Activated CD4-positive, alpha-beta T cell treated with anti-CD3 and anti-CD28 coated beads for 36 hours (primary cell): ENCODE measurements at regions not wholly inside any gene's neighbourhood (a gene's known extent, or its start where the extent isn't known, plus 50 kb on each side); places are given as distances from the start of the nearest gene placed in this dataset.
A peak's percentile ranks its signal among the peaks of the same experiment; 100 is the strongest.
"Not testable (repeated sequence)": the region's sequence is repeated elsewhere in the genome, so short reads cannot be mapped to it uniquely, and the experiment has no call there.

Experiments used
- ATAC-seq: fragments of 200-7000 bp; cut with Tn5 transposase; one replicate; pipeline ENCODE4 v1.10.0; 2021; ENCODE audit warnings: mild to moderate bottlenecking, moderate library complexity
- CTCF ChIA-PET: fragments of 350-600 bp; sonication (Branson Sonifier 250); formaldehyde crosslinking; loops from one replicate; lab custom pipeline; 2021; ENCODE audit warnings: antibody characterized with exemption; lab: Charles Lee
- POLR2A ChIA-PET: fragments of 350-600 bp; sonication (Branson Sonifier 250); formaldehyde crosslinking; loops from one replicate; lab custom pipeline; 2021; ENCODE audit warnings: antibody characterized with exemption, inconsistent platforms; lab: Charles Lee
- DNase-seq: peaks from one replicate; pipeline ENCODE4 v3.0.0-alpha.2; 2020
- H3K27ac Mint-ChIP-seq: one replicate; pipeline ENCODE4 v1.8.0; 2021; ENCODE audit warnings: mixed read lengths
- H3K27me3 Mint-ChIP-seq: one replicate; pipeline ENCODE4 v1.8.0; 2021; ENCODE audit warnings: mixed read lengths
- H3K36me3 Mint-ChIP-seq: one replicate; pipeline ENCODE4 v1.8.0; 2021; ENCODE audit warnings: low read depth, mixed read lengths
- H3K4me1 Mint-ChIP-seq: one replicate; pipeline ENCODE4 v1.8.0; 2021; ENCODE audit warnings: mixed read lengths
- H3K4me3 Mint-ChIP-seq: one replicate; pipeline ENCODE4 v1.8.0; 2021; ENCODE audit warnings: mild to moderate bottlenecking, moderate library complexity, mixed read lengths
- H3K9me3 Mint-ChIP-seq: one replicate; pipeline ENCODE4 v1.8.0; 2021; ENCODE audit warnings: low read depth, mixed read lengths
- intact Hi-C, 2 experiments: fragments of 100-400 bp; cut with DNase I in 1 of 2; cut with micrococcal nuclease in 1 of 2; formaldehyde crosslinking; loops; one replicate each; pipeline versions ENCODE4 v1.14.2 to v1.15.1; 2022 to 2024; cut with DNase I, micrococcal nuclease

DNA sequence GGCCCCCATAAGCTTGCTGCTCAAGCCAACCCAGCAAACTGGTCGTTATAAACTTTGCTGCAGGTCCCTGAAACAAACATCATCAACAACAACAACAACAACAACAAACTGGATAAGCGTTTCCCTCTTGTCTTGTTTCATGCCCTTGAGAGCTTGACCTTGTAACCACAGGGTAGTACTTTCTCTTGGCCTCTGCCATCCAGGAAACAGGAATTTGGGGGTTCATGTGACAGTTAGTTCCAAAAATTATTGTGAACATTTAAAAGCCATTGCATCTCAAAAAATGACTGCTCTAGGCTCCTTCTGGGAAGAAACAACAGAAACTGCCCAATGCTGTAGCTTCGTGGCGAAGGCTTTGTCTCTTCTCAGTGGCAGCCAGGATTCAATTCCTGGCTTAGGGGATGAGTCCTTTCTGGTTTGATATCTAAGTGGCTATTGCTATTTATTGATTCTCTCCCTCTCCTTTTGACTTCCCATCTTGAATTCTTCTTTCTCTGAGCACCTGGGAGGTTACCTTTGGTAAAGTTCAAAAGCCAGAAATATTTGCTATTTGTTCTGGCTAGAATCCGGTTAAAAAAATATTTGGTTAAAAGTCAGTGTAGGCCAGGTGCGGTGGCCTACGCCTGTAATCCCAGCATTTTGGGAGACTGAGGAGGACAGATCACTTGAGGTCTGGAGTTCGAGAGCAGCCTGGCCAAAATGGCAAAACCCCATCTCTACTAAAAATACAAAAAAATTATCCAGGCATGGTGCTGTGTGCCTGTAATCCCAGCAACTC is 52.0 kb upstream of the CPM start:
- CTCF ChIA-PET = no interaction called here
- DNase-seq (no peak), ATAC-seq (no peak)
- intact Hi-C loops = no loop called here
- peaks cover 15% of the 10 kb centered on the region for H3K27me3 Mint-ChIP-seq
- peaks cover 6% of the 10 kb centered on the region for H3K36me3 Mint-ChIP-seq
- POLR2A ChIA-PET = no interaction called here
- H3K9me3 Mint-ChIP-seq = peaks cover 14% of the 10 kb centered on the region
- H3K4me1 Mint-ChIP-seq = no peaks in the 10 kb centered on the region
- H3K4me3 Mint-ChIP-seq = no peak overlapping the region
- no peak overlapping the region for H3K27ac Mint-ChIP-seq

DNA sequence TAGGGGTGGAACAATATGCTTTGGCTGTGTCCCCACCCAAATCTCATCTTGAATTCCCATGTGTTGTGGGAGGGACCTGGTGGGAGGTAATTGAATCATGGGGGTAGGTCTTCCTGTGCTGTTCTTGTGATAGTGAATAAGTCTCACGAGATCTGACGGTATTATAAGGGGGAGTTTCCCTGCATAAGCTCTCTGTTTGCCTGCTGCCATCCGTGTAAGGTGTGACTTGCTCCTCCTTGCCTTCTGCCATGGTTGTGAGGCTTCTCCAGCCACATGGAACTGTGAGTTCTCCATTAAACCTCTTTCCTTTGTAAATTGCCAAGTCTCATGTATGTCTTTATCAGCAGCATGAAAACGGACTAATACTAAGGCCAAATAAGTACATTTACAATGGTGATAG is 64.6 kb upstream of the CPM start:
- CTCF ChIA-PET, intact Hi-C loops, H3K36me3 Mint-ChIP-seq, ATAC-seq, DNase-seq, POLR2A ChIA-PET, H3K4me1 Mint-ChIP-seq, H3K27me3 Mint-ChIP-seq, H3K27ac Mint-ChIP-seq, H3K4me3 Mint-ChIP-seq: not testable (repeated sequence)
- H3K9me3 Mint-ChIP-seq = peaks cover 13% of the 10 kb centered on the region

DNA sequence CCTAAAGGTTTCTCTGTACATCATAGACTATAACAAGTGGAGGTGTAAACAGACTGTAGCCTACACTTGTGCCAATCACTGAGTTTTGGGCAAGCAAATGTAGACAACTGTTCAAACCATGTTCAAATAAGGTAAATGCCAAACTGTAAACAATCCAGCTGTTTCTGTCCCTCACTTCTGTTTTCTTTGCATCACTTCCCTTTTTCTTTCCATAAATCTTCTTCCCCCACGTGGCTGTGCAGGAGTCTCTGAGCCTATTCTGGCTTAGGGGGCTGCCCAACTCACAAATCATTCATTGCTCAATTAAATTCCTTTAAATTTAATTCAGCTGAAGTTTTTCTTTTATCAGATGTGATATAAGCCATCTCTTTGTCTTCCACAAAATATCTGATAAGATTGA is 65.1 kb upstream of the CPM start:
- intact Hi-C loops = no loop called here
- H3K4me3 Mint-ChIP-seq = no peak overlapping the region
- POLR2A ChIA-PET = no interaction called here
- peaks cover 3% of the 10 kb centered on the region for H3K27me3 Mint-ChIP-seq
- no peak overlapping the region for H3K27ac Mint-ChIP-seq
- H3K9me3 Mint-ChIP-seq = peaks cover 13% of the 10 kb centered on the region
- CTCF ChIA-PET = no interaction called here
- DNase-seq = no peak
- no peak for ATAC-seq
- H3K36me3 Mint-ChIP-seq = no peaks in the 10 kb centered on the region
- H3K4me1 Mint-ChIP-seq = no peaks in the 10 kb centered on the region

DNA sequence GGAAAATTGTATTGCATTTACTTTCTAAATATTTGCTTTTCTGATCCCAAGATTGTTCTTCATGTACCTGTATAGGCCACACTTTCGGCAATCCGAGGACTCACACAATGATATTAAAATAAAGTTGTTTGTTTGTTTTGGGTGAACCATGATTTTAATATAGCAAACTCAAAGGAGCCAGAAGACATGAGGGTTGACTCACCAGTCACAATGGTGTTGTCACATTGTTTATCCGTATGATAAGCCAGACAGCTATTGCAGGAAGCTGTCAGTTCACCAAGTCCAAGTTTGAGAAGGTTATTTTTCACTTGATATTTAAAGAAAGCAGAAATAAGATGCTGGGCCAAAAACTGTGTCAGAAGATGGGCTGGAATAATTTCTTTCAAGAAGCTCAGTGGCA is 67.1 kb upstream of the CPM start:
- Mint-ChIP-seq H3K27ac (no peak overlapping the region), H3K36me3 (no peaks in the 10 kb centered on the region), H3K4me3 (no peak overlapping the region), H3K4me1 (no peaks in the 10 kb centered on the region), H3K9me3 (peaks cover 13% of the 10 kb centered on the region), H3K27me3 (no peaks in the 10 kb centered on the region)
- intact Hi-C loops = no loop called here
- ATAC-seq (no peak), DNase-seq (no peak)
- ChIA-PET CTCF (no interaction called here), POLR2A (no interaction called here)

DNA sequence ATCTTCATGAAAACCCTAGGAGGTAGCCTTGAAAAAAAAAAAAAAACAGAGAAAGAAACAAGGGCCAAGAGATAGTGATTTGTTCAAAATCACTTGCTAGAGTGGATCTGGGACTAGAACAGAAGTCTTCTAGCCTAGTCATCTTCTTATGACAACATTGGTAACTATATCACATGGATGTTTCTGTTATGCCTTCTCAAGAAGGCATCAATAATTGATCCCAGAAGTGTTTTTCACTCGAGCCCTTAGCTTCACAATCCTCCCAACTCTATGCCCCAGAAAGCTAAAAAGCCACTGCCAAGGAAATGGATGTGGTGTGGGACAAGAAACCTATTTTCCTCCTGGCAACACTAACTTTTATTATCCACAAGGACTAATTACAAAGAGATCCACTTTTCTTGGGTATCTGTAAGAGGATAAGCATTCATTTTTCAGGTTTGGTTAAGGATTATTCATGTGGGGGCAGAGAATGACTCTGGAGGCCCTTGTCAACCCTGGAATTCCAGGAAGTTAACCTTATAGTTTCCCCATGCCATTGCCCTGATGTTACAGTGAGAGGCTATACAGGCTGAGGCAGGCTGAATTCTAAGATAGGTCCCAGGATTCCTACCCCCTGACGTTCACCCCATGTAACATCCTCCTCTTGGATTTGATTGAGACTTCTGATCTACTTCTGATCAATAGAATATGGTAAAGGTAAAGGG is 67.7 kb upstream of the CPM start:
- H3K9me3 Mint-ChIP-seq = peaks cover 13% of the 10 kb centered on the region
- ATAC-seq = no peak
- POLR2A ChIA-PET = interaction anchor here (0.6 kb wide), 1 partner anchor 1306 kb away, joined by 8 read pairs; no protein-coding TSS in a partner anchor

DNA sequence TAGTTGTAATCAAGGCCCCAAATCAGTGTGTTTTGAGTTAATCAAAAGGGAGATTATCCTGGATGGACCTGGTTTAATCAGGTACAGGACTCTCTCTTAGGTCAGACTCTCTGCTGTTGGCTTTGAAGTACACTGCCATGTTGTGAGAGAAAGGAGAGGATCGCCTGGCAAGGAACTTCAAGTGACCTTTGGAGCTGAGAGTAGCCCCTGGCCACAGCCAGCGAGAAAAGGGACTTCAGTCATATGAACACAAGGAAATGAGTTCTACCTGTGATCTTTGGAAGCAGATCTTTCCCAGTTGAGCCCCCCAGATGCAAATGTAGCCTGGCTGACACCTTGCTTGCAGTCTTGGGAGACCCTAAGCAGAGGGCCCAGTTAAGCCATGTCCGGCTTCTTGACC is 68.3 kb upstream of the CPM start:
- intact Hi-C loops = no loop called here
- Mint-ChIP-seq H3K36me3 (no peaks in the 10 kb centered on the region), H3K27ac (no peak overlapping the region), H3K9me3 (peaks cover 13% of the 10 kb centered on the region), H3K4me1 (no peaks in the 10 kb centered on the region), H3K4me3 (no peak overlapping the region), H3K27me3 (peaks cover 9% of the 10 kb centered on the region)
- DNase-seq (no peak), ATAC-seq (no peak)
- CTCF ChIA-PET = interaction anchor here (0.9 kb wide), 1 partner anchor 59 kb away, joined by 3 read pairs; no protein-coding TSS in a partner anchor
- POLR2A ChIA-PET = no interaction called here

More for the DNA sequence above, 67.7 kb upstream of the CPM start:
- H3K4me3 Mint-ChIP-seq = no peak overlapping the region
- CTCF ChIA-PET = interaction anchor here (0.9 kb wide), 1 partner anchor 60 kb away, joined by 3 read pairs; no protein-coding TSS in a partner anchor
- H3K4me1 Mint-ChIP-seq = no peaks in the 10 kb centered on the region
- DNase-seq = no peak
- intact Hi-C loops = no loop called here
- H3K36me3 Mint-ChIP-seq = no peaks in the 10 kb centered on the region
- H3K27me3 Mint-ChIP-seq = peaks cover 4% of the 10 kb centered on the region
- no peak overlapping the region for H3K27ac Mint-ChIP-seq

DNA sequence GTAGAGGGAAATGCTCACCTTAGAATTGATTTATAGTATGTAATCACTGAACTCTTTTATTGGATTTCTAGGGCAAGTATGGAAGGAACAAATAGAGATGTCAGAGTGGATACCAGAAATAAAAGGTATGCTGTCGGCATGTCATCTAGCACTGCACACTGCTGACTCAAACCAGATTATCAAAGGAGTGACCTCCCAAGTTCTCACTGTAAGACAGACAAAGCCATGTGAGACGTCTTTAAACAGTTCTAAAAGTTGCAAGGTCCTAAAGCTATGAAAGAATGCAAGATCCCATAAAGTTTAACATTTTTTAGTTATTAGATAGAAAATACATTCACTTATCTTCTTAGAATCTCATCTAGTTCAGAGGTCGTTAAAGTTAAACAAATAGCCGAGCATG is 70.0 kb upstream of the CPM start:
- no peak overlapping the region for H3K4me3 Mint-ChIP-seq
- peaks cover 13% of the 10 kb centered on the region for H3K27me3 Mint-ChIP-seq
- intact Hi-C loops = no loop called here
- H3K36me3 Mint-ChIP-seq = no peaks in the 10 kb centered on the region
- ATAC-seq (no peak), DNase-seq (no peak)
- peaks cover 4% of the 10 kb centered on the region for H3K9me3 Mint-ChIP-seq
- ChIA-PET CTCF (no interaction called here), POLR2A (no interaction called here)
- H3K27ac Mint-ChIP-seq = no peak overlapping the region
- H3K4me1 Mint-ChIP-seq = peaks cover 10% of the 10 kb centered on the region

DNA sequence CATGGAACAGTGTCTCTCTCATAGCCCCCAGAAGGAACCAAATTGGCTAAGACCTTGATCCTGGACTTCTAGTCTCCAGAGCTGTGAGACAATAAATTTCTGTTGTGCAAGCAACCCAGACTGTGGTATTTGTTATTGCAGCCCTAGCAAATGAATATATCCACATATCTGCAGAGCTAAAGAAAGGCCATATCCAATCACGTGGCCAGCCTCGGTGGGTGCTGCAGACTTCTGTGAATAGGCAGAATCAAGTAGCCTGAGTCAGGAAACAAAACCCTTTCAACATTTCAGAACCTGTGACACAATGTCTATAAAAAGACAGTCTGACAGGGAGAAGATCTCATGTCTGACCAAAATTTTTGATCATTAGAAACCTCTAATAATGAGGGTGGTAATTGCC is 71.0 kb upstream of the CPM start:
- POLR2A ChIA-PET = no interaction called here
- H3K9me3 Mint-ChIP-seq = peaks cover 4% of the 10 kb centered on the region
- intact Hi-C loops = no loop called here
- DNase-seq (no peak), ATAC-seq (no peak)
- no peak overlapping the region for H3K4me3 Mint-ChIP-seq
- no peaks in the 10 kb centered on the region for H3K36me3 Mint-ChIP-seq
- no peak overlapping the region for H3K27ac Mint-ChIP-seq
- H3K27me3 Mint-ChIP-seq = peaks cover 18% of the 10 kb centered on the region
- CTCF ChIA-PET = no interaction called here
- peaks cover 11% of the 10 kb centered on the region for H3K4me1 Mint-ChIP-seq

DNA sequence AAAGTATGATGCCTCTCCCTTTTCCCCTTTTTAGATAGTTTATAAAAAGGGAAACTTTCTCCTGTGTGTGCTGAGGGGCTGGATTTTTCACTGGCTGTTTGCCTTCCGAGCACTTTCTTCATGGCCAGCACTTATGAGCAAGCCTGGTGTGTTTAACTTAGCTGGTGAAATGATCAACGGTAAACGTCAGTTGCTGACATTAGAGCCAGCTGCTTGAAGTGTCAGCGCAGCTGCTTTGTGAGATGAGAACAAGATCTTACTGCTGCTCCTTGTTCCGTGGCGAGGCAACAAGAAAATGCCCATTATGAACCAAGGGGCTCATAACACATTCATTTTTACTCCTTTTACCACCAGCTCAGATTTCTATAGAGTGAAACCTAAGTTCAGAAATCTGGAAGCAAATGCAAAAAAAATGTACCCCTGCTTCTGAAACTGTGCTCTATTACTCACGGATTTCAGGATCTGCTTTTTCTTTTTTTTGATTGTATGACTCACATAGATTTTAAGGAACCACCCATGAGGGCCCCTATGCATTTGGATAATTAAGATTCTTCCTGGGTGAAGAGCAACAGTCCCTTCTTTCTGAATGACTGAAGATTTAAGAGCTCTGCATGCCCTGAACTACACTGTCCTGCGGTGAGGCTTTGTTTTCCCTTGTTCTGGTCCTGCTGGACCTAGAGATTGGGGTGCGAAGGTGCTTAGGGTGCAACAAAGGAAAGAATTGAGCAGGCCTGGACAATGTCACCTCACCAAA is 74.3 kb upstream of the CPM start:
- DNase-seq (peak; percentile 39), ATAC-seq (peak; percentile 85)
- no peaks in the 10 kb centered on the region for H3K36me3 Mint-ChIP-seq
- H3K4me3 Mint-ChIP-seq = no peak overlapping the region
- intact Hi-C loops = loop anchor here (1.0 to 5.0 kb wide), 2 partner anchors 49 to 90 kb away; no protein-coding TSS in a partner anchor
- CTCF ChIA-PET = interaction anchor here (0.6 to 1.0 kb wide), 4 partner anchors 21 to 693 kb away, joined by 3 to 5 read pairs (median 3); no protein-coding TSS in a partner anchor
- peak overlapping the region; percentile 61 for H3K27ac Mint-ChIP-seq
- POLR2A ChIA-PET = interaction anchor here (0.7 to 0.9 kb wide), 2 partner anchors 55 to 75 kb away, joined by 3 to 6 read pairs; partner anchors contain the start of gene CPM
- peaks cover 11% of the 10 kb centered on the region for H3K4me1 Mint-ChIP-seq
- no peaks in the 10 kb centered on the region for H3K9me3 Mint-ChIP-seq
- H3K27me3 Mint-ChIP-seq = peaks cover 29% of the 10 kb centered on the region

DNA sequence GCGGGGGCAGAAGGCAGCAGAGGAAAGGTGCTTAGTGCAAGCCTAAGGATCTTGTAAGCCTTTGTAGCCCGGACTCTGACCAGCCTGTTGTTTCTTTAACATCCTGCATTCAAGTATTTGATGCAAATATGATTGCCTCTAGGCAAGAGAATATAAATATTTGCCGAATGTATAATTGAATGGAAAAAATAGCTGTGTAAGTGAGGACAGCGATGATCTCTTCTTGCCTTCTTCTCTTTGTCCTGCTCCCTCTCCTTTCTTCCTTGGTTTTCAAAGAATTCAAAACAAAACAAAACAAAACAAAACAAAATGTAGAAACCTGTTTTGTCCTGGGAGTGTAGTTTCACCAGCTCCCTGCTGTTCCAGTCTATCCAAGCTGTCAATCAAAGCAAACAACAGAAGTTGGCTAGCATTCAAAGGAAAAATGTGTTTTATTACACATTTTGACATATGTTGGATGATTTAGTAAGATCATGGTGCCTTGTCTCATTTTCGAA is 74.9 kb upstream of the CPM start:
- peaks cover 29% of the 10 kb centered on the region for H3K27me3 Mint-ChIP-seq
- H3K27ac Mint-ChIP-seq = no peak overlapping the region
- CTCF ChIA-PET = no interaction called here
- no peaks in the 10 kb centered on the region for H3K9me3 Mint-ChIP-seq
- H3K4me1 Mint-ChIP-seq = peaks cover 11% of the 10 kb centered on the region
- H3K36me3 Mint-ChIP-seq = no peaks in the 10 kb centered on the region
- intact Hi-C loops = loop anchor here (1.0 to 5.0 kb wide), 2 partner anchors 50 to 91 kb away; no protein-coding TSS in a partner anchor
- ATAC-seq = no peak
- POLR2A ChIA-PET = interaction anchor here (0.5 kb wide), 1 partner anchor 33 kb away, joined by 3 read pairs; no protein-coding TSS in a partner anchor
- no peak overlapping the region for H3K4me3 Mint-ChIP-seq
- DNase-seq = no peak

DNA sequence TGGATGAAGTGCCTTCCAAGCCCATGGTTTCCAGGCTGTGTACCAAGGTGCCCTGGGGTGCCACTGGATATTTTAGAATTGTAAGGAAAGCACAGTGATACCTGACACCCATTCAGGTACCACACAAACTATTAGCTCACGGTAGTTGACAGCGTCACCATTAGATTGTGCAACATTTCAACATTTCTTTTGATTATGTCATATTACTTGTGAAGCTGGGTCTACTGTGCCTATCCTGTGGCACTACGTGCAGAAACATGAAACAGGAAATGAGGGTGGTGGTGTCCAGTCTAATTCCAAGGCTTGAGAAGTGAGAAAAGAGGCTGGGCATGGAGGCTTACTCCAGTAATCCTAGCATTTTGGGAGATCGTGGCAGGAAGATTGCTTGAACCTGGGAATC is 75.5 kb upstream of the CPM start:
- intact Hi-C loops = loop anchor here in 1 of 2 experiments (5.0 kb wide), 1 partner anchor 91 kb away; no protein-coding TSS in a partner anchor
- CTCF ChIA-PET = no interaction called here
- H3K4me1 Mint-ChIP-seq = peaks cover 11% of the 10 kb centered on the region

More for the DNA sequence above, 75.5 kb upstream of the CPM start:
- no peaks in the 10 kb centered on the region for H3K36me3 Mint-ChIP-seq
- H3K27me3 Mint-ChIP-seq = peaks cover 29% of the 10 kb centered on the region
- H3K4me3 Mint-ChIP-seq = no peak overlapping the region
- POLR2A ChIA-PET = interaction anchor here (0.5 to 0.7 kb wide), 2 partner anchors 34 to 57 kb away, joined by 3 to 7 read pairs; no protein-coding TSS in a partner anchor
- no peaks in the 10 kb centered on the region for H3K9me3 Mint-ChIP-seq
- no peak for DNase-seq
- no peak overlapping the region for H3K27ac Mint-ChIP-seq
- ATAC-seq = no peak
